Cardiac muscle cell (in vitro differentiated cells and primary cell): ENCODE measurements at regions not wholly inside any gene's neighbourhood (a gene's known extent, or its start where the extent isn't known, plus 50 kb on each side); places are given as distances from the start of the nearest gene placed in this dataset.

Experiments used
- DNase-seq, 2 donors: peaks; one replicate each; pipeline versions ENCODE4 v3.0.0 to v3.0.0-alpha.2; 2010 to 2017; ENCODE audit warnings: low read depth in 1 of 2, low spot score in 1 of 2
- H3K27ac ChIP-seq: fragments of 200-600 bp; sonication (generic); 2 replicates; pipeline ENCODE4 v1.5.1; 2016
- H3K27me3 ChIP-seq: fragments of 200-600 bp; sonication (generic); 2 replicates; pipeline ENCODE4 v1.6.0; 2016; ENCODE audit warnings: control low read depth
- H3K36me3 ChIP-seq: fragments of 200-600 bp; sonication (generic); 2 replicates; pipeline ENCODE4 v1.5.1; 2016; ENCODE audit warnings: control low read depth
- H3K4me1 ChIP-seq: fragments of 200-600 bp; sonication (generic); 2 replicates; pipeline ENCODE4 v1.8.1; 2017; ENCODE audit warnings: low read depth, mild to moderate bottlenecking, mixed run types
- H3K4me3 ChIP-seq: fragments of 200-600 bp; sonication (generic); 2 replicates; pipeline ENCODE4 v1.5.1; 2016; ENCODE audit warnings: mild to moderate bottlenecking
- H3K9me3 ChIP-seq: fragments of 200-600 bp; sonication (generic); 2 replicates; pipeline ENCODE4 v1.5.1; 2017; ENCODE audit warnings: low read depth, mild to moderate bottlenecking, control low read depth
- TF ChIP-seq, protein P1 (sequence below): IDR thresholded peaks from 2 replicates; pipeline ENCODE4 v1.5.1; 2012; ENCODE audit warnings: low read depth, mild to moderate bottlenecking, low read length

GRCh38 chr5:38104497-38105230 lies 153.7 kb upstream of the EGFLAM start:
- H3K4me1 ChIP-seq = no peaks in the 10 kb centered on the region
- TF ChIP-seq, protein P1, sequence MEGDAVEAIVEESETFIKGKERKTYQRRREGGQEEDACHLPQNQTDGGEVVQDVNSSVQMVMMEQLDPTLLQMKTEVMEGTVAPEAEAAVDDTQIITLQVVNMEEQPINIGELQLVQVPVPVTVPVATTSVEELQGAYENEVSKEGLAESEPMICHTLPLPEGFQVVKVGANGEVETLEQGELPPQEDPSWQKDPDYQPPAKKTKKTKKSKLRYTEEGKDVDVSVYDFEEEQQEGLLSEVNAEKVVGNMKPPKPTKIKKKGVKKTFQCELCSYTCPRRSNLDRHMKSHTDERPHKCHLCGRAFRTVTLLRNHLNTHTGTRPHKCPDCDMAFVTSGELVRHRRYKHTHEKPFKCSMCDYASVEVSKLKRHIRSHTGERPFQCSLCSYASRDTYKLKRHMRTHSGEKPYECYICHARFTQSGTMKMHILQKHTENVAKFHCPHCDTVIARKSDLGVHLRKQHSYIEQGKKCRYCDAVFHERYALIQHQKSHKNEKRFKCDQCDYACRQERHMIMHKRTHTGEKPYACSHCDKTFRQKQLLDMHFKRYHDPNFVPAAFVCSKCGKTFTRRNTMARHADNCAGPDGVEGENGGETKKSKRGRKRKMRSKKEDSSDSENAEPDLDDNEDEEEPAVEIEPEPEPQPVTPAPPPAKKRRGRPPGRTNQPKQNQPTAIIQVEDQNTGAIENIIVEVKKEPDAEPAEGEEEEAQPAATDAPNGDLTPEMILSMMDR = no peak
- H3K9me3 ChIP-seq = no peaks in the 10 kb centered on the region
- H3K27ac ChIP-seq = no peak overlapping the region
- no peaks in the 10 kb centered on the region for H3K27me3 ChIP-seq
- no peak for DNase-seq
- no peaks in the 10 kb centered on the region for H3K36me3 ChIP-seq
- H3K4me3 ChIP-seq = no peak overlapping the region

GRCh38 chr5:38101897-38102296 lies 156.5 kb upstream of the EGFLAM start:
- Histone ChIP-seq H3K4me1 (no peaks in the 10 kb centered on the region), H3K9me3 (no peaks in the 10 kb centered on the region), H3K36me3 (no peaks in the 10 kb centered on the region), H3K4me3 (no peak overlapping the region), H3K27me3 (no peaks in the 10 kb centered on the region), H3K27ac (no peak overlapping the region)
- DNase-seq = no peak
- TF ChIP-seq, protein P1 = no peak

DNA sequence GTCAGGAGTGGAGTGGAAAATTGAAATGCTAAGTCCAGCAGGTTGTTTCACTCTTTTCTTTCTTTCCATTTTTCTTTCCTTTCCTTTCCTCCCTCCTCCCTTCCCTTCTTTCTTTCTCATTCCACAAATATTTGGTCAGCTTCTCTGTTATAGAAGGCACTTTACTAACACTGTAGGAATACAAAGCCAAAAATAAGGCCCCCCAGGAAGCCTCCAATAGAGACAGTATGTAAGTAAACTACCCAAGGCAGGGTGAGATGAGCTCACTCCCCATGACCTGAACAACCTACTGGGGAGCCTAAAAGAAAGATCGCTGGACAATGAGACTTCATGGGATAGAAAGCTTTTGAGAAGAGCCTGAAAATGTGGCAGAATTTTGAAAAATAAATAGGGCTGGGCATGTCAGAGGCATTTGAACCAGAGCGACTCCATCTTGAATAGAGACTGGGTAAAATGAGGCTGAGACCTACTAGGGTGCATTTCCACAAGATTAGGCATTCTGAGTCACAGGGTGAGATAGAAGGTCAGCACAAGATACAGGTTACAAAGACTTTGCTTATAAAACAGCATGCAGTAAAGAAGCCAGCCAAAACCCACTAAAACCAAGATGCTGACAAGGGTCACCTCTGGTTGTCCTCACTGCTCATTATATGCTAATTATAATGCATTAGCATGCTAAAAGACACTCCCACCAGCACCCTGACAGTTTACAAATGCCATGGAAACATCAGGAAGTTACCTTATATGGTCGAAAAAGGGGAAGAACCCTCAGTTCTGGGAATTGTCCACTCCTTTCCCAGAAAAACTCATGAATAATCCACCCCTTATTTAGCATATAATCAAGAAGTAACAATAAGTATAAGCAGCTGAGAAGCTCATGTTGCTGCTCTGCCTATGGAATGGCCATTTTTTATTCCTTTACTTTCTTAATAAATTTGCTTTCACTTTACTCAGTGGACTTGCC lies 158.9 kb upstream of the EGFLAM start:
- H3K9me3 ChIP-seq = no peaks in the 10 kb centered on the region
- no peaks in the 10 kb centered on the region for H3K27me3 ChIP-seq
- H3K4me1 ChIP-seq = no peaks in the 10 kb centered on the region
- TF ChIP-seq, protein P1 = no peak
- no peak overlapping the region for H3K27ac ChIP-seq
- H3K36me3 ChIP-seq = no peaks in the 10 kb centered on the region
- H3K4me3 ChIP-seq = no peak overlapping the region
- DNase-seq = no peak

GRCh38 chr5:38094889-38095288 lies 163.5 kb upstream of the EGFLAM start:
- H3K27me3 ChIP-seq = no peaks in the 10 kb centered on the region
- H3K9me3 ChIP-seq = no peaks in the 10 kb centered on the region
- H3K4me3 ChIP-seq = no peak overlapping the region
- TF ChIP-seq, protein P1 = no peak
- DNase-seq = no peak
- H3K4me1 ChIP-seq = no peaks in the 10 kb centered on the region
- H3K36me3 ChIP-seq = no peaks in the 10 kb centered on the region
- no peak overlapping the region for H3K27ac ChIP-seq

GRCh38 chr5:38093855-38094254 lies 164.5 kb upstream of the EGFLAM start:
- Histone ChIP-seq H3K4me3 (no peak overlapping the region), H3K27ac (no peak overlapping the region), H3K27me3 (no peaks in the 10 kb centered on the region), H3K4me1 (no peaks in the 10 kb centered on the region), H3K9me3 (no peaks in the 10 kb centered on the region), H3K36me3 (no peaks in the 10 kb centered on the region)
- no peak for DNase-seq
- TF ChIP-seq, protein P1 = no peak
